ENCODE measurements at regions not wholly inside any gene's neighbourhood (a gene's known extent, or its start where the extent isn't known, plus 50 kb on each side); places are given as distances from the start of the nearest gene placed in this dataset.

- no peak for TF ChIP-seq PATZ1 (CRISPR knock-in tag; IDR thresholded peaks at IDR 0.05; ENCODE audit: borderline replicate concordance)
- no peak for TF ChIP-seq ZFP30 (CRISPR knock-in tag; IDR thresholded peaks at IDR 0.05)
- TF ChIP-seq ZNF565 (CRISPR knock-in tag; conservative IDR thresholded peaks at IDR 0.05; ENCODE audit: low read depth), result no peak
- TF ChIP-seq ZNF8 (CRISPR knock-in tag; IDR thresholded peaks at IDR 0.05), result no peak
- TF ChIP-seq TCF4 (CRISPR knock-in tag; IDR thresholded peaks at IDR 0.05; ENCODE audit: borderline replicate concordance), result no peak
- TF ChIP-seq SNAI2 (CRISPR knock-in tag; IDR thresholded peaks at IDR 0.05), result no peak
- no peak for TF ChIP-seq BACH2 (CRISPR knock-in tag; IDR thresholded peaks at IDR 0.05; ENCODE audit: borderline replicate concordance)
- TF ChIP-seq ARNTL (CRISPR knock-in tag; IDR thresholded peaks at IDR 0.05; ENCODE audit: borderline replicate concordance, low read depth), result no peak
- TF ChIP-seq GLIS3 (CRISPR knock-in tag; IDR thresholded peaks at IDR 0.05), result no peak
Observed at GRCh38 chr1:60715970-60716369, 366.4 kb upstream of the NFIA start.
